Peyer's patch (tissue), 4 donors: ENCODE measurements at regions not wholly inside any gene's neighbourhood (a gene's known extent, or its start where the extent isn't known, plus 50 kb on each side); places are given as distances from the start of the nearest gene placed in this dataset.

ENCODE experiments used
- POLR2A ChIP-seq, 2 donors: fragments of 450-650 bp; IDR thresholded peaks; one replicate each; pipeline ENCODE4 v1.5.1; 2017; ENCODE audit warnings: antibody characterized with exemption in 2 of 2, mild to moderate bottlenecking in 2 of 2, moderate library complexity in 2 of 2
- TF ChIP-seq, protein P1 (sequence below), 6 experiments: fragments of 450-650 bp in 4 of 6; fragments of 200-600 bp in 2 of 6; sonication (generic) in 1 of 6; IDR thresholded peaks; one replicate each; pipeline ENCODE4 v1.5.1; 2017 to 2019; ENCODE audit warnings: antibody characterized with exemption in 6 of 6, mild to moderate bottlenecking in 3 of 6, moderate library complexity in 1 of 6

- TF ChIP-seq POLR2A (IDR thresholded peaks at IDR 0.05) = no peak
- TF ChIP-seq, protein P1, sequence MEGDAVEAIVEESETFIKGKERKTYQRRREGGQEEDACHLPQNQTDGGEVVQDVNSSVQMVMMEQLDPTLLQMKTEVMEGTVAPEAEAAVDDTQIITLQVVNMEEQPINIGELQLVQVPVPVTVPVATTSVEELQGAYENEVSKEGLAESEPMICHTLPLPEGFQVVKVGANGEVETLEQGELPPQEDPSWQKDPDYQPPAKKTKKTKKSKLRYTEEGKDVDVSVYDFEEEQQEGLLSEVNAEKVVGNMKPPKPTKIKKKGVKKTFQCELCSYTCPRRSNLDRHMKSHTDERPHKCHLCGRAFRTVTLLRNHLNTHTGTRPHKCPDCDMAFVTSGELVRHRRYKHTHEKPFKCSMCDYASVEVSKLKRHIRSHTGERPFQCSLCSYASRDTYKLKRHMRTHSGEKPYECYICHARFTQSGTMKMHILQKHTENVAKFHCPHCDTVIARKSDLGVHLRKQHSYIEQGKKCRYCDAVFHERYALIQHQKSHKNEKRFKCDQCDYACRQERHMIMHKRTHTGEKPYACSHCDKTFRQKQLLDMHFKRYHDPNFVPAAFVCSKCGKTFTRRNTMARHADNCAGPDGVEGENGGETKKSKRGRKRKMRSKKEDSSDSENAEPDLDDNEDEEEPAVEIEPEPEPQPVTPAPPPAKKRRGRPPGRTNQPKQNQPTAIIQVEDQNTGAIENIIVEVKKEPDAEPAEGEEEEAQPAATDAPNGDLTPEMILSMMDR (IDR thresholded peaks at IDR 0.05) = no peak
These were observed 278.6 kb downstream of the CBLN1 start for GRCh38 chr16:49003022-49003421.
